ENCODE measurements at regions not wholly inside any gene's neighbourhood (a gene's known extent, or its start where the extent isn't known, plus 50 kb on each side); places are given as distances from the start of the nearest gene placed in this dataset.

- no peak for TF ChIP-seq CTCF (conservative IDR thresholded peaks at IDR 0.05; ENCODE audit: low read depth, low read length)
- TF ChIP-seq CEBPB (IDR thresholded peaks at IDR 0.05; ENCODE audit: low read depth, low read length), result no peak
- TF ChIP-seq POLR2A (IDR thresholded peaks at IDR 0.05; ENCODE audit: low read depth, low read length), result no peak
- TF ChIP-seq MAZ (IDR thresholded peaks at IDR 0.05; ENCODE audit: borderline replicate concordance, low read depth, low read length), result no peak
- TF ChIP-seq MAFK (IDR thresholded peaks at IDR 0.05; ENCODE audit: low read depth, low read length), result no peak
- no peak for TF ChIP-seq BHLHE40 (IDR thresholded peaks at IDR 0.05; ENCODE audit: low read depth, low read length)
- TF ChIP-seq SMC3 (IDR thresholded peaks at IDR 0.05; ENCODE audit: low read depth, low read length), result no peak
- TF ChIP-seq FOS (IDR thresholded peaks at IDR 0.05; ENCODE audit: low read depth, low read length), result no peak
Measured at GRCh38 chr1:163777205-163777604, 455.5 kb downstream of the NUF2 start.

Data from IMR-90 (cell line).